Gastroesophageal sphincter (tissue), 4 donors: ENCODE measurements at regions not wholly inside any gene's neighbourhood (a gene's known extent, or its start where the extent isn't known, plus 50 kb on each side); places are given as distances from the start of the nearest gene placed in this dataset.

Experiments used
- ATAC-seq: fragments of 150-250 bp; one replicate; pipeline ENCODE4 v1.9.1; 2016; ENCODE audit warnings: mild to moderate bottlenecking, moderate library complexity
- H3K27ac ChIP-seq, 4 donors: fragments of 200-600 bp; sonication (generic) in 3 of 4; 1 replicate in 3 of 4; 2 replicates in 1 of 4; pipeline ENCODE4 v1.5.1; 2016 to 2019
- H3K27me3 ChIP-seq: fragments of 200-600 bp; sonication (generic); one replicate; pipeline ENCODE4 v1.5.1; 2019
- H3K36me3 ChIP-seq, 2 donors: fragments of 200-600 bp; sonication (generic); one replicate each; pipeline ENCODE4 v1.5.1; 2019; ENCODE audit warnings: control low read depth in 1 of 2
- H3K4me1 ChIP-seq, 3 donors: fragments of 200-600 bp; sonication (generic); 1 replicate in 2 of 3; 2 replicates in 1 of 3; pipeline ENCODE4 v1.5.1; 2016 to 2019; ENCODE audit warnings: control low read depth in 2 of 3
- H3K4me3 ChIP-seq, 2 donors: fragments of 200-600 bp; sonication (generic); one replicate each; pipeline ENCODE4 v1.5.1; 2019; ENCODE audit warnings: mild to moderate bottlenecking in 1 of 2, moderate library complexity in 1 of 2
- H3K9me3 ChIP-seq, 3 donors: fragments of 200-600 bp; sonication (generic); one replicate each; pipeline ENCODE4 v1.5.1; 2017 to 2019; ENCODE audit warnings: control low read depth in 2 of 3
- CTCF ChIP-seq, 4 experiments: fragments of 200-600 bp in 2 of 4; fragments of 450-650 bp in 2 of 4; sonication (generic) in 1 of 4; IDR thresholded peaks; one replicate each; pipeline ENCODE4 v1.5.1; 2017 to 2019; ENCODE audit warnings: antibody characterized with exemption in 4 of 4, mild to moderate bottlenecking in 2 of 4, moderate library complexity in 2 of 4
- EP300 ChIP-seq: sonication (generic); formaldehyde crosslinking; IDR thresholded peaks from one replicate; pipeline ENCODE4 v1.6.1; 2017; ENCODE audit warnings: antibody characterized with exemption, mild to moderate bottlenecking
- POLR2A ChIP-seq, 2 donors: fragments of 450-650 bp; IDR thresholded peaks; one replicate each; pipeline ENCODE4 v1.6.1; 2017; ENCODE audit warnings: antibody characterized with exemption in 2 of 2, mild to moderate bottlenecking in 2 of 2, moderate library complexity in 1 of 2
- POLR2AphosphoS5 ChIP-seq: sonication (generic); formaldehyde crosslinking; IDR thresholded peaks from one replicate; pipeline ENCODE4 v1.6.1; 2017; ENCODE audit warnings: antibody characterized with exemption
- WGBS, 2 donors: methylation state at CpG; one replicate each; pipeline ENCODE4 v1.1.5; 2018; ENCODE audit warnings: low coverage in 1 of 2; 5-methylcytosine and 5-hydroxymethylcytosine counted together

GRCh38 chr16:73874324-73874723 is 422.3 kb upstream of the PSMD7 start:
- 33 to 38% methylated on average over 3 of the region's 3 CpGs for WGBS, 2 donors
- H3K4me1 ChIP-seq, result no peaks in the 10 kb centered on the region
- H3K4me3 ChIP-seq, result no peak overlapping the region
- TF ChIP-seq CTCF (IDR thresholded peaks at IDR 0.05), result no peak
- TF ChIP-seq EP300, result no peak
- no peak for TF ChIP-seq POLR2AphosphoS5
- TF ChIP-seq POLR2A (IDR thresholded peaks at IDR 0.05), result no peak
- peaks cover 22% of the 10 kb centered on the region for H3K27me3 ChIP-seq
- no peak for ATAC-seq
- no peak overlapping the region for H3K27ac ChIP-seq
- no peaks in the 10 kb centered on the region for H3K9me3 ChIP-seq
- H3K36me3 ChIP-seq, result no peaks in the 10 kb centered on the region

GRCh38 chr16:73873643-73874042 is 423.0 kb upstream of the PSMD7 start:
- Histone ChIP-seq H3K27me3 (peaks cover 21% of the 10 kb centered on the region), H3K4me1 (no peaks in the 10 kb centered on the region), H3K9me3 (no peaks in the 10 kb centered on the region), H3K36me3 (no peaks in the 10 kb centered on the region), H3K4me3 (no peak overlapping the region), H3K27ac (no peak overlapping the region)
- TF ChIP-seq POLR2AphosphoS5 (no peak), CTCF (IDR thresholded peaks at IDR 0.05) (no peak), POLR2A (IDR thresholded peaks at IDR 0.05) (no peak), EP300 (no peak)
- 16 to 44% methylated on average over 2 of the region's 2 CpGs for WGBS, 2 donors
- ATAC-seq, result no peak

- no peaks in the 10 kb centered on the region for H3K9me3 ChIP-seq
- H3K4me3 ChIP-seq, result no peak overlapping the region
- TF ChIP-seq EP300 (no peak), POLR2AphosphoS5 (no peak), CTCF (IDR thresholded peaks at IDR 0.05) (no peak), POLR2A (IDR thresholded peaks at IDR 0.05) (no peak)
- ATAC-seq, result no peak
- no peaks in the 10 kb centered on the region for H3K4me1 ChIP-seq
- peaks cover 21% of the 10 kb centered on the region for H3K27me3 ChIP-seq
- H3K36me3 ChIP-seq, result no peaks in the 10 kb centered on the region
- no CpG with 5 or more reads among the region's 8 CpGs for WGBS, 2 donors
- H3K27ac ChIP-seq, result no peak overlapping the region
These were observed 423.8 kb upstream of the PSMD7 start for GRCh38 chr16:73872856-73873255.

DNA sequence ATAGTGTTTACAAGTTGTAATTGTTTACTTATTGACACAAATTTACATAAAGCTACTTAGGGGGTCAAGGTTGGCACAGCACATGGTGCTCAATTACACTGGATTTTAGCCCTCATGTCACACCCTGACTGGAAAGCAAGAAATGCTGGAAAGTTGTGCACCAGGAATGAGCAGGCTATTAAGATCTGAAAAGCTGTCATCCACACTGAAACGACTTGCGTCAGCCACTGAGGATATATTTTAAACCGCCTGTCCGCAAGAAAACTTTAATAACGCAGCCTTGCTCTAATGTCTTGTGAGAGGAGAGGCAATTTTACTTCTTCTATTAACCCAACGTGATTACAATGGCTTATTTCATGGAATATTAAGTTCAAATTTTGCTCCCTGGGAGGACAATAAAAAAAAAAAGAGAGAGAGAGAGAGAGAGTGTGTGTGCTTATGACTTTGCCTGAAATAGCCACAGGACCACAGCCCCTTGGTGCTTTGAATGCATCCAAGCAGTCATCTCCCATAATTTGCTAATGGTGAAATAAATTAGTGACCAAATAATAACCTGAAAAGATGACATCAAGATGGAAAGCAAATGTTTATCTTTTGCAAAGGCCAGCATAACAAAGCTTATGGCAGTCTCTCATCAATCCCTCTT is 425.4 kb upstream of the PSMD7 start:
- TF ChIP-seq POLR2AphosphoS5 (no peak), EP300 (no peak), POLR2A (IDR thresholded peaks at IDR 0.05) (no peak), CTCF (IDR thresholded peaks at IDR 0.05) (no peak)
- Histone ChIP-seq H3K4me3 (no peak overlapping the region), H3K27me3 (peaks cover 17% of the 10 kb centered on the region), H3K36me3 (no peaks in the 10 kb centered on the region), H3K27ac (no peak overlapping the region), H3K9me3 (no peaks in the 10 kb centered on the region), H3K4me1 (no peaks in the 10 kb centered on the region)
- WGBS, 2 donors, result 76 to 84% methylated on average over 4 to 6 of the region's 6 CpGs
- no peak for ATAC-seq

DNA sequence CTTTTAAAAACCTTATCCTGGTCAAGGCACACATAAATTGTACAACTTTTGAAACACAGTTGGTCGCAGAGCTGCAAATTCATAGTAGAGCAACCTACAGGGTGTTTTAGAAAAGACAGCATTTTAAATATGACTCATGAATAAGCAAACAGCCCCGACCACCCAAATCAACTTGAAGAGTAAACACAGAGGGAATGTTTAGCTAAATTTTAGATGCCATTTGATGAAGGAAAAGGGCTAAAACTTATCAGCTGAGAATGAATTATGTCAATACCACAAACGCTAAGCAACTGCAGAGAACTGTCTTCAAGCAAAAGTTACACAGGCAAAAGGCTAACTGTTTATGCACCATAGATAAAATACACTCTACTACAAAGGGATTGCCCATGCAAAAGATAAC is 427.5 kb upstream of the PSMD7 start:
- H3K4me1 ChIP-seq, result no peaks in the 10 kb centered on the region
- peaks cover 17% of the 10 kb centered on the region for H3K27me3 ChIP-seq
- TF ChIP-seq EP300 (no peak), CTCF (IDR thresholded peaks at IDR 0.05) (no peak), POLR2A (IDR thresholded peaks at IDR 0.05) (no peak), POLR2AphosphoS5 (no peak)
- H3K36me3 ChIP-seq, result no peaks in the 10 kb centered on the region
- no peaks in the 10 kb centered on the region for H3K9me3 ChIP-seq
- H3K4me3 ChIP-seq, result no peak overlapping the region
- 40 to 60% methylated on average over 3 of the region's 3 CpGs for WGBS, 2 donors
- H3K27ac ChIP-seq, result no peak overlapping the region
- ATAC-seq, result no peak
